ENCODE measurements at regions not wholly inside any gene's neighbourhood (a gene's known extent, or its start where the extent isn't known, plus 50 kb on each side); places are given as distances from the start of the nearest gene placed in this dataset.

DNA sequence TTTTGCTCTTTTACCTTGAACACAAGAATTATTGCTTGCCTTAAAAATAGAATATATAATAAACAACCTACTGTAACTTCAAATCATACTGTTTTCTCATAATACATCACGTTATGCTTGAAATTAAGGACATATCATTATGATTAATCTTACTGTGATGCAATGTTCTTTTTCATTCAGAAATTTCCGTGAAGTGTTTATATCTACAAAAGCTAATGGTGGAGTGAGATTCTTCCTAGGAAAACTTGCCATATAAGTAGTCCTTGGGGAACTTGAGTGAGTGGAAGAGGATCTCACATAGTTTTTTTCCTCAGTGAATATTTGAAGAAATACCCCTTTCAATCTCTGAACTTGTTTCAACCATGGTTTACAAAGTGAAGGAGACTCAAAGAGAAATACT lies 498.7 kb upstream of the CBLB start:
- Histone ChIP-seq H2BK5ac (ENCODE audit: low read depth, low read length, poor library complexity) (no peak overlapping the region), H2AK5ac (ENCODE audit: low read length) (no peak overlapping the region), H3K4me2 (ENCODE audit: low read length) (no peak overlapping the region), H4K91ac (ENCODE audit: low read depth, low read length) (no peak overlapping the region), H3K36me3 (ENCODE audit: control insufficient read depth in 1 of 2, insufficient read depth in 2 of 2, low read length in 2 of 2) (no peaks in the 10 kb centered on the region), H4K12ac (ENCODE audit: low read depth, low read length) (no peak overlapping the region), H3K9ac (ENCODE audit: low read length) (no peak overlapping the region), H3K23ac (ENCODE audit: low read length) (no peak overlapping the region), H3K18ac (ENCODE audit: low read length) (no peak overlapping the region), H4K8ac (ENCODE audit: low read depth, low read length) (no peak overlapping the region), H3K79me2 (ENCODE audit: control insufficient read depth, insufficient read depth, low read length, poor library complexity) (no peaks in the 10 kb centered on the region), H3K27ac (ENCODE audit: low read depth, low read length) (no peak overlapping the region), H3K27me3 (ENCODE audit: insufficient read depth, low read length) (no peaks in the 10 kb centered on the region), H3K9me3 (ENCODE audit: insufficient read depth, low read depth, low read length) (peaks cover 2% of the 10 kb centered on the region), H3K4me3 (ENCODE audit: low read depth, low read length) (no peak overlapping the region), H2AFZ (ENCODE audit: insufficient read depth, low read length, poor library complexity) (no peak overlapping the region), H3K14ac (ENCODE audit: low read length) (no peak overlapping the region), H3K79me1 (ENCODE audit: low read length) (no peaks in the 10 kb centered on the region), H2BK120ac (ENCODE audit: insufficient read depth, low read length, poor library complexity) (no peak overlapping the region), H2BK12ac (ENCODE audit: low read length) (no peak overlapping the region), H3K4me1 (ENCODE audit: control insufficient read depth in 1 of 2, insufficient read depth in 2 of 2, low read length in 2 of 2) (no peaks in the 10 kb centered on the region), H3K4ac (ENCODE audit: low read depth, low read length) (no peak overlapping the region)
- WGBS (ENCODE audit: extremely low coverage, insufficient coverage, insufficient read length): no CpG with 5 or more reads among the region's 2 CpGs
- DNase-seq: no peak

DNA sequence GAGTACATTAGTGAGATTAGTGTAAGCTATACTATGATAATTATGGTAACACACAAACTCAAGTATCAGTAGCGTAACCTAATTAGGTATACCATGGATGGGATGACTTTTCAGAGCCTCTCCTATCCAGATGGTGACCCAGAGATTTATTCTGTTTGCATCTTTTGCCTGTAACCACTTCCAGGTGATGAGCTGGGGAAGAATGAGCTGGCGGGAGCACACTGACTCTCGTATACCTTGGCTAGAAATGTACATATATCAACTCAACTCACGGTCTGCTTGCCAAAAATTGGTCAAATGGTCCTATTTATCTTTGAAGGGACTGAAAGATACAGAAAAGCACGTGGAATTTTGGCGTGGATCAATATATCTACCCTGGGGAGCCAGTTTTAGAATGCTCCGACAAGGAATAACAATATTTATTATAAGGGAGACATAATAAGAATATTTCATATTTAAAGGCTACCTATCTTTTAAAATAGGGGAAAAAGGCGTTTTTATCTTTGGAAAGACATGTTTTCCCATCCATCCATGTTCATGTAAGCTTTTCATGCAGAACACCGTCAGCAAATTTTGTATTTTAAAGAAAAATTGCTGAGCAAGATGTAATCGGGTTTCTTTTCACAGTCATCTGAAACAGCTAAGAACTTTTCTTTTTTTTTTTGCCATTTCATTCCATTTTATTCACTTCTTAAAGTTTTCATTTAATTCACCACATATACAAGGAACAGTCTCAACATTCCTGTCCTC lies 502.6 kb upstream of the CBLB start:
- no peak overlapping the region for H4K8ac ChIP-seq (ENCODE audit: low read depth, low read length)
- no peaks in the 10 kb centered on the region for H3K4me1 ChIP-seq (ENCODE audit: control insufficient read depth in 1 of 2, insufficient read depth in 2 of 2, low read length in 2 of 2)
- H3K36me3 ChIP-seq (ENCODE audit: control insufficient read depth in 1 of 2, insufficient read depth in 2 of 2, low read length in 2 of 2): no peaks in the 10 kb centered on the region
- no peak overlapping the region for H3K4me2 ChIP-seq (ENCODE audit: low read length)
- no peak overlapping the region for H3K23ac ChIP-seq (ENCODE audit: low read length)
- H3K27ac ChIP-seq (ENCODE audit: low read depth, low read length): no peak overlapping the region
- H3K79me1 ChIP-seq (ENCODE audit: low read length): no peaks in the 10 kb centered on the region
- no peak overlapping the region for H3K18ac ChIP-seq (ENCODE audit: low read length)
- no peak overlapping the region for H3K4me3 ChIP-seq (ENCODE audit: low read depth, low read length)
- H3K9ac ChIP-seq (ENCODE audit: low read length): no peak overlapping the region
- H4K91ac ChIP-seq (ENCODE audit: low read depth, low read length): no peak overlapping the region
- no peak overlapping the region for H3K4ac ChIP-seq (ENCODE audit: low read depth, low read length)
- no peak overlapping the region for H3K14ac ChIP-seq (ENCODE audit: low read length)
- WGBS (ENCODE audit: extremely low coverage, insufficient coverage, insufficient read length): no CpG with 5 or more reads among the region's 10 CpGs
- no peak overlapping the region for H2BK120ac ChIP-seq (ENCODE audit: insufficient read depth, low read length, poor library complexity)
- H3K9me3 ChIP-seq (ENCODE audit: insufficient read depth, low read depth, low read length): no peaks in the 10 kb centered on the region
- no peaks in the 10 kb centered on the region for H3K79me2 ChIP-seq (ENCODE audit: control insufficient read depth, insufficient read depth, low read length, poor library complexity)
- no peak overlapping the region for H2AFZ ChIP-seq (ENCODE audit: insufficient read depth, low read length, poor library complexity)
- no peaks in the 10 kb centered on the region for H3K27me3 ChIP-seq (ENCODE audit: insufficient read depth, low read length)
- H2BK12ac ChIP-seq (ENCODE audit: low read length): no peak overlapping the region
- H4K12ac ChIP-seq (ENCODE audit: low read depth, low read length): no peak overlapping the region
- H2BK5ac ChIP-seq (ENCODE audit: low read depth, low read length, poor library complexity): no peak overlapping the region
- no peak for DNase-seq
- H2AK5ac ChIP-seq (ENCODE audit: low read length): no peak overlapping the region

DNA sequence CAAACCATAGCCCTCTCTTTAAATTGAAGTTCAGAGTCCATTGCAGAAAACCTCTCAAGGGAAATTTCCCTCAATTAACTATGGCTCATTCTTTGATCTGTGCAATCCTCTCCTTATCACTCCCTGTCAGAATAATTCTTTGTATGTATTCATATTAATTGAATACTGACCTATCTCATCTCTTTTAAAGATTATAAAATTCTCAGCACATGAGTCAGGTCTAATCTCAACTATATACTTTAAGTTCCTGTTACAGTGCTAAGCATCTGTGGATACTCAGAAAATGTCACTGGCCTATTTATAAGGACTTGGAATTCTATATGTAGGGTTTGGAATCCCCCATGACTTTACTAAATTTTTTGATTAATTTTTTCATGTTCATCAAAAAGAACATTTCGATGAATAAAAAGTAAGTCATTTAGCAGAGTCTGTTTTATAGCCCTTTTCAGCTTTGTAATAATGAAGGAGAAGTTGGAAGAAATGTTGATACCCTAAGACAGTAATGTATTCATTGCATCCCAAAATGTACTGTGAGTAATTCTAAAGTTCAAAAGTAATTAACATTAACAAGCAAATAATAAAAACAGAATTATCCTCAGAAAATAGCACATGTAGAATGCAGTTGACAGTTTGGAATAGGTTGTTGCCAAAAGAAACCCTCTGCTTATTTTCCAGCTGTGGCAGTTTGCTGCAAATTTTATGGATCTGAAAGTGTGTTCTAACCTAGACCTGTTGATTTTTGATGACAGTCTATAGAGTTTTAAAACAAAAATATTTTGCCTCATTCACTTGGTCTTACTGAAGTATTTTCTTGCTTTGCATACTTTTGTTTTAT lies 503.4 kb upstream of the CBLB start:
- Histone ChIP-seq H2AK5ac (ENCODE audit: low read length) (no peak overlapping the region), H2BK5ac (ENCODE audit: low read depth, low read length, poor library complexity) (no peak overlapping the region), H3K23ac (ENCODE audit: low read length) (no peak overlapping the region), H3K4me3 (ENCODE audit: low read depth, low read length) (no peak overlapping the region), H3K4me1 (ENCODE audit: control insufficient read depth in 1 of 2, insufficient read depth in 2 of 2, low read length in 2 of 2) (no peaks in the 10 kb centered on the region), H2BK120ac (ENCODE audit: insufficient read depth, low read length, poor library complexity) (no peak overlapping the region), H3K9ac (ENCODE audit: low read length) (no peak overlapping the region), H3K4me2 (ENCODE audit: low read length) (no peak overlapping the region), H3K9me3 (ENCODE audit: insufficient read depth, low read depth, low read length) (no peaks in the 10 kb centered on the region), H4K91ac (ENCODE audit: low read depth, low read length) (no peak overlapping the region), H3K79me1 (ENCODE audit: low read length) (no peaks in the 10 kb centered on the region), H2AFZ (ENCODE audit: insufficient read depth, low read length, poor library complexity) (no peak overlapping the region), H3K27ac (ENCODE audit: low read depth, low read length) (no peak overlapping the region), H2BK12ac (ENCODE audit: low read length) (no peak overlapping the region), H3K36me3 (ENCODE audit: control insufficient read depth in 1 of 2, insufficient read depth in 2 of 2, low read length in 2 of 2) (no peaks in the 10 kb centered on the region), H3K4ac (ENCODE audit: low read depth, low read length) (no peak overlapping the region), H3K79me2 (ENCODE audit: control insufficient read depth, insufficient read depth, low read length, poor library complexity) (no peaks in the 10 kb centered on the region), H3K14ac (ENCODE audit: low read length) (no peak overlapping the region), H4K8ac (ENCODE audit: low read depth, low read length) (no peak overlapping the region), H4K12ac (ENCODE audit: low read depth, low read length) (no peak overlapping the region), H3K18ac (ENCODE audit: low read length) (no peak overlapping the region), H3K27me3 (ENCODE audit: insufficient read depth, low read length) (no peaks in the 10 kb centered on the region)
- no CpG with 5 or more reads among the region's 1 CpG for WGBS (ENCODE audit: extremely low coverage, insufficient coverage, insufficient read length)
- DNase-seq: no peak

DNA sequence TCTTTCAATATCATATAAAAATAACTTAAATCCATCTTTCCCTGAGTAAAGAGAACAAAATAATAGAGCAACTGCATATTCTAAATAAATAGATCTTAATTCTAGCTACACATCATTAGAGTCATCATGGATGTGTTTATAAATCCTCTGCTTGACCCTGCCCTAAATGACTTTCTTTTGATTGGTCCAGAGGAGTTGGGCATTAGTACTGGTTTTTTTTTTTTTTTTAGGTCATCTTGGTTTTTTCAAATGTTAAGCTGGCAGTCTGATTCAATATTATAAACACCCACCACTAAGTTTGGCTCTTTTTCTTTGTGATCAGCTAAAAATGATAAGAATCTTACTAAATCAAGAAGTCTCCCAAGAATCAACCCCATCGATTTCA lies 504.0 kb upstream of the CBLB start:
- Histone ChIP-seq H2AK5ac (ENCODE audit: low read length) (no peak overlapping the region), H3K27me3 (ENCODE audit: insufficient read depth, low read length) (no peaks in the 10 kb centered on the region), H4K8ac (ENCODE audit: low read depth, low read length) (no peak overlapping the region), H3K14ac (ENCODE audit: low read length) (no peak overlapping the region), H3K9ac (ENCODE audit: low read length) (no peak overlapping the region), H3K4me2 (ENCODE audit: low read length) (no peak overlapping the region), H3K79me1 (ENCODE audit: low read length) (no peaks in the 10 kb centered on the region), H3K4me3 (ENCODE audit: low read depth, low read length) (no peak overlapping the region), H4K91ac (ENCODE audit: low read depth, low read length) (no peak overlapping the region), H2AFZ (ENCODE audit: insufficient read depth, low read length, poor library complexity) (no peak overlapping the region), H3K79me2 (ENCODE audit: control insufficient read depth, insufficient read depth, low read length, poor library complexity) (no peaks in the 10 kb centered on the region), H3K9me3 (ENCODE audit: insufficient read depth, low read depth, low read length) (no peaks in the 10 kb centered on the region), H2BK5ac (ENCODE audit: low read depth, low read length, poor library complexity) (no peak overlapping the region), H3K27ac (ENCODE audit: low read depth, low read length) (no peak overlapping the region), H3K23ac (ENCODE audit: low read length) (no peak overlapping the region), H2BK120ac (ENCODE audit: insufficient read depth, low read length, poor library complexity) (no peak overlapping the region), H2BK12ac (ENCODE audit: low read length) (no peak overlapping the region), H4K12ac (ENCODE audit: low read depth, low read length) (no peak overlapping the region), H3K36me3 (ENCODE audit: control insufficient read depth in 1 of 2, insufficient read depth in 2 of 2, low read length in 2 of 2) (no peaks in the 10 kb centered on the region), H3K4me1 (ENCODE audit: control insufficient read depth in 1 of 2, insufficient read depth in 2 of 2, low read length in 2 of 2) (no peaks in the 10 kb centered on the region), H3K18ac (ENCODE audit: low read length) (no peak overlapping the region), H3K4ac (ENCODE audit: low read depth, low read length) (no peak overlapping the region)
- DNase-seq: no peak
- WGBS (ENCODE audit: extremely low coverage, insufficient coverage, insufficient read length): no CpG with 5 or more reads among the region's 1 CpG

Data from trophoblast cell (in vitro differentiated cells and primary cell).